HG02763 (cell line): ENCODE measurements at regions not wholly inside any gene's neighbourhood (a gene's known extent, or its start where the extent isn't known, plus 50 kb on each side); places are given as distances from the start of the nearest gene placed in this dataset.
A peak's percentile ranks its signal among the peaks of the same experiment; 100 is the strongest.

Experiments used
- ATAC-seq: cut with Tn5 transposase; IDR thresholded peaks from one replicate; pipeline ENCODE4 v1.9.1; 2021; ENCODE audit warnings: mild to moderate bottlenecking, moderate library complexity; ENCODE audit not compliant: unreplicated experiment

- ATAC-seq = no peak
These were observed 61.0 kb downstream of the MRGPRX1 start for GRCh38 chr11:18878211-18878610.

GRCh38 chr11:18865951-18866350, 73.3 kb downstream of the MRGPRX1 start:
- ATAC-seq = no peak

- ATAC-seq = no peak
These were observed 73.7 kb upstream of the PTPN5 start for GRCh38 chr11:18865261-18865660.

- peak; percentile 75 for ATAC-seq
These were observed 61.6 kb upstream of the PTPN5 start for GRCh38 chr11:18853086-18853720.

- no peak for ATAC-seq
These were observed 57.8 kb upstream of the PTPN5 start for GRCh38 chr11:18849406-18849805.

GRCh38 chr11:18844753-18845367, 53.3 kb upstream of the PTPN5 start:
- no peak for ATAC-seq
